GF-D8 (cell line): ENCODE measurements at regions not wholly inside any gene's neighbourhood (a gene's known extent, or its start where the extent isn't known, plus 50 kb on each side); places are given as distances from the start of the nearest gene placed in this dataset.
"Not testable (repeated sequence)": the region's sequence is repeated elsewhere in the genome, so short reads cannot be mapped to it uniquely, and the experiment has no call there.

ENCODE experiments used
- DNase-seq: peaks from one replicate; lab custom pipeline; 2025; lab: John Stamatoyannopoulos, UW

GRCh38 chr22:26972915-26973314 lies 315.5 kb downstream of the MIAT start:
- not testable (repeated sequence) for DNase-seq

- no peak for DNase-seq
These were observed 316.6 kb downstream of the MIAT start for GRCh38 chr22:26974034-26974433.

GRCh38 chr22:26974914-26975803 lies 317.8 kb downstream of the MIAT start:
- DNase-seq, result no peak

- DNase-seq, result no peak
These were observed 318.5 kb downstream of the MIAT start for GRCh38 chr22:26975865-26976264.

GRCh38 chr22:26977741-26978376 lies 320.5 kb downstream of the MIAT start:
- DNase-seq, result no peak

GRCh38 chr22:26979294-26979693 lies 321.9 kb downstream of the MIAT start:
- DNase-seq, result no peak

- no peak for DNase-seq
These were observed 323.7 kb downstream of the MIAT start for GRCh38 chr22:26981111-26981510.

- DNase-seq, result no peak
These were observed 324.2 kb downstream of the MIAT start for GRCh38 chr22:26981541-26981940.

GRCh38 chr22:26983311-26983710 lies 325.9 kb downstream of the MIAT start:
- no peak for DNase-seq

GRCh38 chr22:26985206-26985605 lies 327.8 kb downstream of the MIAT start:
- DNase-seq, result no peak

GRCh38 chr22:26985931-26986782 lies 328.8 kb downstream of the MIAT start:
- DNase-seq, result no peak

- no peak for DNase-seq
These were observed 329.5 kb downstream of the MIAT start for GRCh38 chr22:26986884-26987283.

- no peak for DNase-seq
These were observed 333.3 kb downstream of the MIAT start for GRCh38 chr22:26990503-26991189.

- DNase-seq, result no peak
These were observed 335.2 kb downstream of the MIAT start for GRCh38 chr22:26992556-26992955.

- no peak for DNase-seq
These were observed 336.5 kb downstream of the MIAT start for GRCh38 chr22:26993886-26994285.

GRCh38 chr22:26994801-26995200 lies 337.4 kb downstream of the MIAT start:
- no peak for DNase-seq

- DNase-seq, result no peak
These were observed 337.8 kb downstream of the MIAT start for GRCh38 chr22:26995235-26995634.

- DNase-seq, result no peak
These were observed 338.8 kb downstream of the MIAT start for GRCh38 chr22:26996154-26996553.

- DNase-seq, result no peak
These were observed 340.7 kb downstream of the MIAT start for GRCh38 chr22:26998129-26998528.

- no peak for DNase-seq
These were observed 341.3 kb downstream of the MIAT start for GRCh38 chr22:26998716-26999115.

- no peak for DNase-seq
These were observed 345.9 kb downstream of the MIAT start for GRCh38 chr22:27003297-27003696.

GRCh38 chr22:27004434-27004833 lies 347.0 kb downstream of the MIAT start:
- no peak for DNase-seq
